Inferior parietal cortex (tissue), 1 donor: ENCODE measurements at regions not wholly inside any gene's neighbourhood (a gene's known extent, or its start where the extent isn't known, plus 50 kb on each side); places are given as distances from the start of the nearest gene placed in this dataset.

ENCODE experiments used
- DNase-seq: peaks from one replicate; pipeline ENCODE4 v3.0.0-alpha.2; 2016; ENCODE audit errors: extremely low spot score

DNA sequence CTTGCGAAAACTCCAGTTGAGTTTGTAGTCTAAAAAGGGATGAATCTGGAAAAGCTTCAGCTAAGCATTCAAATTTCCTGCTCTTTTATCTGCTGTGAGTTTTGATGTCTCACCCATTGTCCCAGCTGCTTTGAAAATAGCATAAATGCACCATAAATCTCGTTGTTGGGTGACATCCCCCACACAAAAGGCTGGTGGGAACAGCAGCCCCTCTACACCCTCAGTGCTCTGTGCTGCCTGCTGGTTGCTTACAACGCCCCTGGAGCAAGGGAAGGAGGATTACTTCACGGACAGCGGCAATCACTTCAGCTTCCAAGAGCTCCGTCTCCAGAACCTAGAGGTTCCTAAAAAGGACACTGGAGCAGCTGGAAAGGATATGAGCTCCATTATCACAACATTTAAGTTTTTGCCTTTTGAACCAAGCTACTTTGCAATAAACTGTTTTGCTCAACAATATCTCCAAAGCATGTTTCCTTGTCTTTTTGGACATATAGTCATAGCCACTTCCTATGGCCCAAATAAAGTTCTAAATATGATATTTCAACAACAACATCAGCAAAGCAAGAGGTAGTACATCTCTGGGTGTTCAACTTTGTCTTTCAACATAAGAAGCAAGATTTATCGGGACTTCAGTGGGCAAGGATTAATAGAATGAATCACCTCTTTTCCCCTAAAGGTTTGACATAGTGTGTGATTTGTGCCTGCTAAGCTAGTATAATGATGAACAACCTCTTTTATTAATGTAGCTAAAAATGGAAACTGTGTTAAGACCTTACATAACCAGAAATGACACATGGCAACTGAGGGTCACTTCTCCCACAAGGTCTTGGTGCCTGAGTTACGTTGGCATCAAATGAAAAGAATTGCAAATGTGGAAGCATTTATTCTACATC is 413.5 kb downstream of the TXNL1 start:
- no peak for DNase-seq

DNA sequence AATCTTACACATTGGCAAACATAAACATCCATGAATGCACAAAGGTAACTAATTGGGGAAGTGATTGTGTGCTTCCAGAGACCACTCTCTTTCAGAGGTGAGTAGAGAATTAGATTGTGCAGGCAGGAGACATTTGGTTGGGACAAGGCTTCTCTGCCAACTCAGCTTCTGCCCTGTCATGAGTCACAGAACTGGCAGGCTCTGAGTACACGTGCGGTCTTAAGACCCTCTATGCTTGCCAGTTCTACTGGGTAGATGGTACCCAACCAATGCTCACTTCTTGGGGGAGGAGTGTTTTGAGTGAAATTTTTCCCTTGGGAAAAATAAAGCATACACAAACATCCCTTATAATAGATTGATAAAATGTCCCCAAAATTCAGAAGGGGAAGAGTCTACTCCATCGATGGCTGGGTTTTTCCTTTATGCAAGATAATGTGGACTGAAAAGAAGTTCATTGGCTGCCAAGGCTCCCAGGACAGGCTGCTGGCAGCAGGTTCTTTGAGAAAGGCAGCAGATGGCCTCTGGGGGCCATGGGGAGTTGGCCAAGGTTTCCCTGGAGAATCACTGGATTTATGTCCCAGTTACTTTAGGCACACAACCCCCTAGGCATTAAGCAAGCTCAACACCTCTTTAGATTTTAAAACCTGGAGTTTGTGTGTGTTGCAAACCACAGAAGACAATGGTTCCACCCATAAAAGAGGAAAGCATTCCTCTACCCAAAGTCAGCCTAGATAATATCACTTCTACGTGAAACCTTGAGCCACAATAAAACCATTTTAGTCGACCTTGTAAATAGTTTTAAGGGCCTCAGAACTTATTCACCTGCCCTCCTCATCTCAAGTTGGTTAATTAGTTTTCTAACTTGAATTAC is 417.0 kb downstream of the TXNL1 start:
- no peak for DNase-seq

DNA sequence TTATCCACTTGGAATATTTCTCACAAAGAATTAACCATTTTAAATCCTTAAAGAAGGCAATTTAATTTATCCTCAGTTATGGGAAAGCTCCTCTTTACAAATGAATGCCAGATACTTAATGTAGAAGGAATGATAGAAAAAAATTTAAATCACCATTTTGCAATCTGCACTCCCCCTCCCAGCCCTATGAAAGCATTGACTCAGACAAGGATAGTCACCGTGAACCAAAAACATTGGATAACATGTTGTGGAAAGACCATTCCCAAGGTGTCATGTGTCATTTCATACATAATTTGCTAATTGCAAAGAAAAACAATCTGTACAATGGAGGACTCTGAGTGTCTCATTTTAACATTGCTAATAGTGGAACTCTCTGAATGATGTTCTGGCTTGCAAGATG is 421.0 kb downstream of the TXNL1 start:
- no peak for DNase-seq

DNA sequence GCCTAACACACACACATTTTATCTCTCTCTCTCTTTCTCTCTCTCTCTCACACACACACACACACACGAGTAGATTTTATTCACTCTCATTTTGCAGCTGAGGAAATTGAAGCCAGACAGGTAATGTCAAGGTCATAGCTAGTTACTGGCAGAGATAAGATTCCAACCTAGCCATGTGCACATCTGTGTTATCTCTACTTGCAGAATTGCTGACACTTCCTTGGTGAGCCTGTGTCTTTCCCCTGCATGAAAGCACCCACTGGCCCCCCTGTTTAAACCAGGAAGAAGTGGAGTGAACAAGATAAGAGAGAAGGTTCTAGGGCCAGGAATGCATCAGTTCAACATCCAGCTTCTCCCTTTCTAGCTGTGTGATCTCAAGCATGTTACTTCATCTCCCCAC is 423.7 kb downstream of the TXNL1 start:
- DNase-seq = no peak

DNA sequence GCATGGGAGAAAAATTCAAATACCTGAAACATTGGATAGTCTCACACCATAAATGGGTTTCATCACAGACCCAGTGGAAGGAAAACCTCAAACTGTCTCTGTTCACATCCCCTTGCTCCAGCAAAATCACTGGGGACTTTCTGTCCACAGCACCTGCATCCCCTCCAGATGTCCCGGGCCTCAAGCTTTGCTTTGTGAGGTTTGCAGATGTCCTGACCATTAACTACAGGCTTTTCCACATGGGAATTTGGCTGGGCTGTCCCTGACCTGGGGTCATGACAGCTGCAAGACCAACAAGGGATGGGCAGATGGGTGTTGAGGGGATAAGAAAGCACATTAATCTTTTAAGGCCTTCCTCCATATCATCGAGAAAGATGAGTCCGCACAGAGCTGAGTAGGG is 427.9 kb downstream of the TXNL1 start:
- no peak for DNase-seq

DNA sequence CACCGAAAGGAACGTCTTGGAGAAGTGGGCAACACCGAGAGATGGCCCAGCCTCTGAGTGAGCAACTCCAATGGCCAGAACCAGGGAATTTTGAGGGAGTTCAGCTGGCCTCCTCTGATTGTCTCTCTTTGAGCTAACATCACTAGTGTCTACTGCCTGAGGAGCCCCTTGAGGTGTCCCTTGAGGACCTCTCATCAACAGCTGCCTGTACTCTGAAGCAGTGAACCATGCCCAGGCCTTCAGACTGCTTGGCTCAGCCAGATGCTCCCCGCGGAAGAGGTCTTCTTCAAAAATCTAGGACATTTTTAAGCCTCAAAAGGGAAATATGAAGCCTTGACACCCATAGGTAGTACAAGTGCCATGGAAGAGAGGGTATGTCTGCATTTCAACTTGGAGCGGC is 430.4 kb downstream of the TXNL1 start:
- no peak for DNase-seq

DNA sequence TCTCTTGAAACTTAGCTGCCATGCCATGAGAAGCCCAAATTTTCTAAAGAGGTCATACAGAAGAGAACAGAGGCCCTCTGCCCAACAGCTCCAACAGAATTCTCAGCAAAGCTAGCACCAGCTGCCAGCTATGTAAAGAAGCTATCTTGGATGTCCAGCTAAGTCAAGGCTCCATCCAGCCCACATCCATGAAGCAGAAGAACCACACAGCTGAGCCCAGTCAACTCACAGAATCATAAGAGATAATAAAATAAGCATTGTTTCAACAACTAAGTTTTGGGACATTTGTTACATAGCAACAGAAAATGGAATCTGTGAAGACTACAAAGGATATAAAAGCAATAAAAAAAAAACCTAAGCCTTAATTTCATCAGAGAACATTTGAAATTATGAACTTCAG is 434.3 kb downstream of the TXNL1 start:
- DNase-seq = no peak

DNA sequence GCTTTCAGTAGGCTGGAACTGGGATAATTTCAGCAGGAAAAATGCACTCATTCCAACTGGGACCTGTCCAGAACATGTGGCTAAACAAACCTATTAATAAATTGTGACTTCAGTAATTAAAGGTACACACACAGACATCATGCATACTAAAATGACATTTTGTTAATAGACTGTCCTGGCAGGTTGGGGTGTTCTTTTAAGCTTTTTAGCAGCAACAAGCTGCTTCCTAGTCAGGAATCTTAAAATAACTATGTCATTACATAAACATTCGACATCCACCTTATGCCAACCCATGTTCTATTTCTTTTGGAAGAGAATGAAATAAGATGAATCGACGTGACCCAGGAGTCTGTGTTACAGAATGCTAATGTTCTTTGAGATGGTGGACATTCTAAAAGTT is 435.7 kb downstream of the TXNL1 start:
- DNase-seq = no peak

DNA sequence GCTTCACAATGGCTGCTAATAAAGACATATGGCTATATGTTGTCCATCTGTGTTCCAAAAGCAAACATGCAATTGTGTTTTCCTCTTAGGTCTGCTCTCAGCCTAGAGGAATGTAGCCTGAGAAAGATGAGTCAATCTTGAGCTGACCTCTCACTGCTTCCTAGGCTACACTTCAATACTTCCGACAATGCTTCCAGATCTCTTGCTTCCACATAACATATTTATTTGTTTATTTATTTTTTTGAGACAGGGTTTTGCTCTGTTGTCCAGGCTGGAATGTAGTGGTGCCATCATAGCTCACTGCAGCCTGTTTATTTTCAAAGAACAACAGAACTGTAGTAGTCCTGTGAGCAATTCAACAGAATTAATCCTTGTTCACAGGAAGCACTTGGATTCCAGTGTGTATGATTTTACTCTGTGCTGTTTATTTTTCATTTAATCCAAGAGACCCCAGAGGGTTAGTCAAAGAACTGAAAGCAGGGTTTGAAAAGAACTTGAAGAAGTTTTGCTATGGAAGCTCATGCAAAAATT is 437.9 kb downstream of the TXNL1 start:
- no peak for DNase-seq

DNA sequence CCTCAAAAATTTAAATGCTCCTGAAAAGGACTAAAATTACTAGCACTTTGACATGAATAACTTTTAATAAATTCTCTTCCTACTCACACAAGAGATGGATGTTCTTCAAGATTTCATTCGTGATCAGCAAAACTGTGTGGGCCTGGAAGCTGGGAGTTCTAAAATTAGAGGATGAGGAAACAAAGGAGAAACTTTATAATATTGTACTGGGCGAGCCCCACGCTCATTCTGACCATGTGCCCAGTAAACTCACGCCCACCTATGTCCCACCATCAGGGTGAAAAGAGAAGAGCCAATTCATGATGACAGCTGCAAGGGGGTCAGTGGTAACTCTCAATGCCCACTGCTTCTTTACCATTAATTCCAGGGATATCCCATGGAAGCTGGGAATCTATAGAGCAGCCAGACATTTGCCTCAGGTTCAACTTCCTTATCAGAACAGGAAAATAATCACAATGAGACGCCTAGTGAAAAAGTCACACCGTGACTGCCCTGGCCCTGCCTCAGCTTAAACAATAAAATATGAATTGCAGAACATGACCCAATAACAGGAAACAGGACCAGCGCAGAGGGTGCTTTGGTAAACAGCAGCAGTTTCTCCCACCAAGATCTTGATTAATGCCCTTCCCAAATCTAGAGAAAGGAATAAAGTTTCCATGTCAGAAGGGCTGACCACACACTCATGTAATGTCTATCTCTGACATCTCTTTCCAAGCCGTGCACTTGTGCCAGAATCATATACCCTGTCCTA is 438.6 kb downstream of the TXNL1 start:
- DNase-seq = no peak

DNA sequence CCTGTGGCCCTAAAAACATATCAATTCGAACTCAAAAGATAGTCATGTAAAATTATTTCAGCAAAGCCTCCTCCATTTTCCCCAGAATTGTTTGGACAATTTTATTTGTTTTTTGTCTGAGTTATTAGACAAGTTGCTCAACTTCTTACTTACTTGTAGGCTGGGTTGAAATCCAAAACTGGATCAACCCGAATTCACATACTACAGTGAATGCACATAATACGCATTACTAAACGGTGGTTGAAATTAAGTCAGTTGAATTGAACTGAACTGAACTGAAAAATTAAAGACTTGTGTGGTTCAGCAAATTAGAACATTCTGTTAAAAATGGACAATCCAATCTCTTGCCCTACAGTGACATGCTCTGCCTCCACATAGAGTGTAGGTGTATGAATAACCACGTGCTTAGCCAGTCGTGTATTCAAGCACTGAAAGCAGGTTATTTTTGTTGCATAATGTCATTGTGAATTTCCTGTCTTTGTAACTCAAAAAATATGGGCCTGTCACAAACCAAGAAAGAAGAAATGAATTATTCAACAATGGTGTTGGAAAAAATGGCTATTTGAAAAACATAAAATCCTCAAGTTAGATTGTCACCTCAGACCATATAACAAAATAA is 441.0 kb downstream of the TXNL1 start:
- DNase-seq = no peak

DNA sequence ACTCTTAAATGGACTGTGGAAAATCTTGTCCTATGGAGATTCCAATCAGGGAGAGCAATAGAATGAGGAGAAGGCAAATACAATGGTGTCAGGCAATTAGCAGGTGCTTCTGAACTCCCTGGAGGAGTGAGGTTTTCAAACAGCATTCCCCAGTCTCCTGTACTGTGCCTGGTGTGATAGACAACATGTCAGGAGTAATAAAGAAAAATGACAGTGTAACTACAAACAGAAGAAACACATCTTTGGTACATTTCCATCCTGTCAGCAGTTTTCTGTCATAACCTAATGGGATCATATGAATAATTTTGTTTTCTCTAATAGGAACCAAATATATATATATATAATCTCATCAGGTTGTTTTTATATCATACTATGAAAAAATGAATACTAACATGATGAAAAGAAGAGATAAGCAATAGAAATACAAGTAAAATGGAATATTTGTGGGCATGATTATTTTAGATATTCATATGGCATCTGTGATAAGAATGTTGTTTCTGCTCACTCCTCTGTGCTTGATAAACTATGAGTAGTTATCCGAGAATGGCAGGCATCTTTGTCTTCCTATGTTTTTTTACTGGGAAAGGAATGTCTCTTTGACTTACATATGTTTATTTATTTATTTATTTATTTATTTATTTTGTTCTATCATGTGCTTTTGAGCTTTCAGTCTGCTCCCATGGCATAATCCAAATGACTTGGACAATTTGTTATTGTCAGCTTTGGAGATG is 441.7 kb downstream of the TXNL1 start:
- DNase-seq = no peak

DNA sequence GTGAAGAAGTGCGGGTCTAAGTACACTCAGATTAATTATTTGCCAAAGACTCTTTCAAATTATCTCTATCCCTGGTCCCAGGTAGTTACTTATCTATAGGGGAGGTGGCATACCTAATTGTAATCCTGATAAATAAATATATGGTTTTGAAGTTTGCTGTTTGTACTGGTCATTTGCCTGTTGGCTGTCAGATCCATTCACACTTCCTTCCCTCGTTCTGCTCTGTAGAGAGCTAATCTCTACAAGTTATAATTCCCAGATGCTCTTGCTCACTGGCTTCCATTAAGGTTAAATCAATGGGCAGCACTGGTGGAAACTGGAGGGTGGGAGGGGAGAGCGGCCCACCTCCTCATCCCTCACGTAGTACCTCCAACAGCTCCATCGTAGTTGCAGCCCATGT is 447.1 kb downstream of the TXNL1 start:
- no peak for DNase-seq

DNA sequence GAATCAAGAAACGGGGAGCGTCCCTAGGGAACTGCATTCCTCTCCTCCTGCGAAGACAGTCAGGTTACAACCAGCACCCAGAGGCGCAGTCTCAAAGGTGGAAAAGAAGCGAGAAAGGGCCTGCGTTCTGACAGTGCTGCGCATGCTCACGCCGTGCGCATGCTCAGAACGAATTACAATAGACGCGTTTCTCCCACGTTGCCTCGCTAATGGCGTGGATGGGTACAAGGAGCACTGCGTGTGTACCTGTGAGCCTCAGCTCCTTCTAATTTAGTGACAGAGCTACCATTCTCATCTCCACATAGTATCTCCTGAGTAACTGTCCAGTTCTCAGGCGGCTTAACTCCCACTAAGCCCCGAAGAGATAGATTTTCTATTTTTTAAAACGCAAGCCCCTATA is 448.8 kb downstream of the TXNL1 start:
- no peak for DNase-seq

DNA sequence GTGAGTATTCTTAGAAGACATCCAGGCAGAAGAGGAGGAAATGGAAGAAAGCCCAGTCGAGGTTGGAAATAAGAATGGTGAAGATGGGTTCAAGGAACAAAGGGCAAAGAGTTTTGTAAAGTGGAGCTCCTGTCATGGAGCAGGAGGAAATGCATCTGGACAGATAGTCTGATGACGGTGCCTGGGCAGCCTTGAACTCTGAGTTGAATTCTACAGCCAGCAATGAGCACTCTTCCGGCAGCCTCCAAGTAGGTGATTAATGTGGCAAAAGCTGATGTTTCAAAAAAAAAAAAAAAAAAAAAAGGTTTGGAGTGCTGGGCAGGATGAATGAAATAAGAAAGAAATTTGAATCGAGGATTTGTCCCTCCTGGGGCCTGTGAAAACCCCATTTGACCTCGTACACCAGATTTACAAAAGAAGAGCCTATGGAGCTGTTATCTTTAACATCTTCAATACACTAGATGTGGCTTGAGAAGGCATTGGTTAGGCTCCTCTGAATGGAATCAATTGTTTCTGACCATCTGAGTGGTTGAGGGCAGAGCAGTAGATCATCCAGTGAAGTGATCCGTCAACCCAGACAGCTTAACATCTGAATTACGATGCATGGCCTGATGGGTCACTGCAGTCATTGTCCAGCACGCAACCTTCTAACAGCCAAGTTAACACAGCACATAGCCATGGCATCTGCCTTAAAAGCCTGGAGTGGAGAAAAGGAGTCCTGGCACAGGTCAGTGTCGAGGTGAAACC is 449.7 kb downstream of the TXNL1 start:
- DNase-seq = no peak

DNA sequence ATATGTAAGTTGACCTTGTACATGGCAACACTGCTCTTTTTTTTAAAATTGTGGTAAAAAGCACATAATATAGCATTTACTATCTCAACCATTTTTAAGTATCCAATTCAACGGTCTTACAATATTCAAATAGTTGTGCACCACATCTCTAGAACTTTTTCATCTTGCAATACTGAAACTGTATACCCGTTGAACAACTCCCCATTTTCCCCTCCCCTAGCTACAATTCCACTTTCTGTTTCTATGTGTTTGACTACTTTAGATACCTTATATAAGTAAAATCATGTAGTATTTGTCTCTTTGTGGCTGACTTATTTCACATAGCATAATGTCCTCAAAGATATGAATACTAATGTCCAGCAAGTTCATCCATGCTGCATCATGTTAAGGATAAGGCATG is 452.1 kb downstream of the TXNL1 start:
- no peak for DNase-seq

DNA sequence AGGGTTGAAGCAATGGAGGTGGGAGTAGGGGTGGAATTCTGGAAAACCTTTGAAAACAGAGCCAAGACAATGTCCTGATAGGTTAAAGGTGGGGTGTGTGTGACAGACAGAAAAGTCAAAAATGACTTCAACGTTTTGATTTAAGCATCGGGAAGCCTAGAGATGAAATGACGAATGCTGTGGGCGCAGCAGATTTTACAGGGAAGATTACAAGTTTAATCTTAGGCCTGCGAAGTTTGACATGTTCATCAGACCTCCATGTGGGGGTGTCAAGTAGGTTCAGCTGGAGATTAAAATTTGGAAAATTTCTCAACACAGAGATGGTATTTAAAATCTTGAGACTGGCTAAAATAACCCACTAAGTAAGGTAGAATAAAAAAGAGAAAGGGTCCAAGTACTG is 453.3 kb downstream of the TXNL1 start:
- DNase-seq = no peak

DNA sequence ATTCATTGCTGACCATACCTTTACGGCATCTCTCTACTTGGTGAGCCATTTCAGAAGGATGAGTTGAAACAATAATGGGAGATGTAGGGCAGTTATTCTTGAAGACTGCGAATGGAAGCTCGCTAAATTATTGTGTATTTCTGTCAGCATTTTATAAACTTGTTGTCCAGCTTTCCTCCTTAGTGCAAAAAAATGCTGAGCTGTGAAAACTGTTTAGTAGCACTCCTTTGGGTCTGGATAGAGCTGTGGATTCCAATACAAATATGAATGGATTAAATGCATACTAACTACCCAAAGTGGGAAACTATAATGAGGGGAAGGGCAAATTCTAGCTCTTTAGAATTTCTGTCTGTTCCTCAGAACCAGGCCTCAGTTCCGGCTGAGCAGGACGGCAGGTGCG is 461.6 kb downstream of the TXNL1 start:
- DNase-seq = no peak

DNA sequence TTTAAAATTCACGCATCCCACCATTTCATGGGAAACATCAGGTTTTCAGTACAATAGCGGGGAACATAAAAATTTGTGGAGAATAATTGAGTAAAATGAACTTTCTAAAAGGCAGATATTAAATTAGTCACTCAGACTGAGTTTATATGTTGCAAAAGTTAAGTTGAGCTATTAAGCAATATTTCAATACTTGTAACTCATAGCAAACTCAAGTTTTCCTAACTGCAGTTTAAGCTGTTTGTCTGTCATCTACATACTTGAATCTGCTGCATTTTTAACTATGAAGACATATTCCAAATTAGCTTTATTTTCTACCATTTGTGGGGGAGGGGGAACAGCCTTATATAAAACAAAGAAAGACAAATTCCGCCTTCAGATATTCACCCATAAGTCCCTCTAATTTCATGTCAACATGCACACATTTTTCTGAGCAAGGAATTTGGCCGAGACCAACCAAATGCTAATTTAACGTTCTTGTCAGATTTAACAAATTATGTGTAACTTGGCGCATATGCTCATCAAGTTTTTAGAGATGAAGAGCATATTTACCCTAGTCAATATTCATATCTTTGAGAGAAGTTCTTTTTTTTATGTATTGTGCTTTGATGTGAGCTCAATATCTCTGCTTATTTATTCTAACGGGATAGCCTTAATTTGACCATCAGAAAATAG is 462.9 kb downstream of the TXNL1 start:
- DNase-seq = no peak
